ENCODE measurements at regions not wholly inside any gene's neighbourhood (a gene's known extent, or its start where the extent isn't known, plus 50 kb on each side); places are given as distances from the start of the nearest gene placed in this dataset.

- CTCF ChIA-PET = no interaction called here
- POLR2A ChIA-PET = no interaction called here
Observed at GRCh38 chr12:14270392-14270791, 95.1 kb upstream of the ATF7IP start.

GRCh38 chr12:14272956-14273912 is 92.2 kb upstream of the ATF7IP start:
- peaks cover 9% of the 10 kb centered on the region; the same call in 1 of the 3 replicates for H3K9me3 ChIP-seq
- CTCF ChIA-PET = interaction anchor here (1.4 kb wide), 1 partner anchor 17 kb away, joined by 3 read pairs; no protein-coding TSS in a partner anchor
- TF ChIP-seq MAZ (IDR thresholded peaks at IDR 0.05; ENCODE audit: borderline replicate concordance, low read depth, low read length) (no peak), PHF8 (IDR thresholded peaks at IDR 0.05; ENCODE audit: borderline replicate concordance, low read depth) (no peak), CBX8 (IDR thresholded peaks at IDR 0.05) (no peak), RCOR1 (IDR thresholded peaks at IDR 0.05; ENCODE audit: low read depth, low read length) (no peak), BHLHE40 (IDR thresholded peaks at IDR 0.05; ENCODE audit: low read depth, low read length) (no peak), ZSCAN20 (CRISPR knock-in tag; IDR thresholded peaks at IDR 0.05) (no peak), ZC3H11A (IDR thresholded peaks at IDR 0.05) (no peak), ZNF302 (CRISPR knock-in tag; IDR thresholded peaks at IDR 0.05) (no peak), CEBPB (IDR thresholded peaks at IDR 0.05) (no peak), NFE2L2 (conservative IDR thresholded peaks at IDR 0.05; ENCODE audit: low read length) (no peak), EHMT2 (IDR thresholded peaks at IDR 0.05; ENCODE audit: low read depth) (no peak)
- TF ChIP-seq, protein P1, sequence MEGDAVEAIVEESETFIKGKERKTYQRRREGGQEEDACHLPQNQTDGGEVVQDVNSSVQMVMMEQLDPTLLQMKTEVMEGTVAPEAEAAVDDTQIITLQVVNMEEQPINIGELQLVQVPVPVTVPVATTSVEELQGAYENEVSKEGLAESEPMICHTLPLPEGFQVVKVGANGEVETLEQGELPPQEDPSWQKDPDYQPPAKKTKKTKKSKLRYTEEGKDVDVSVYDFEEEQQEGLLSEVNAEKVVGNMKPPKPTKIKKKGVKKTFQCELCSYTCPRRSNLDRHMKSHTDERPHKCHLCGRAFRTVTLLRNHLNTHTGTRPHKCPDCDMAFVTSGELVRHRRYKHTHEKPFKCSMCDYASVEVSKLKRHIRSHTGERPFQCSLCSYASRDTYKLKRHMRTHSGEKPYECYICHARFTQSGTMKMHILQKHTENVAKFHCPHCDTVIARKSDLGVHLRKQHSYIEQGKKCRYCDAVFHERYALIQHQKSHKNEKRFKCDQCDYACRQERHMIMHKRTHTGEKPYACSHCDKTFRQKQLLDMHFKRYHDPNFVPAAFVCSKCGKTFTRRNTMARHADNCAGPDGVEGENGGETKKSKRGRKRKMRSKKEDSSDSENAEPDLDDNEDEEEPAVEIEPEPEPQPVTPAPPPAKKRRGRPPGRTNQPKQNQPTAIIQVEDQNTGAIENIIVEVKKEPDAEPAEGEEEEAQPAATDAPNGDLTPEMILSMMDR (IDR thresholded peaks at IDR 0.05) = no peak
- FAIRE-seq (no peak), DNase-seq (ENCODE audit: low read depth in 1 of 2, low spot score in 1 of 2) (no peak), ATAC-seq (no peak)
- POLR2A ChIA-PET = interaction anchor here (0.8 to 1.3 kb wide), 2 partner anchors 15 to 92 kb away, joined by 3 to 4 read pairs; partner anchors contain the start of gene ATF7IP
- no peaks in the 10 kb centered on the region for H3K4me1 ChIP-seq
- 45% methylated on average over 8 of the region's 8 CpGs for WGBS (ENCODE audit: missing lambda C conversion rate)
- H3K4me3 ChIP-seq = no peak overlapping the region
- no peak overlapping the region for H3K27ac ChIP-seq
- no peak overlapping the region for H3K4me2 ChIP-seq

More at GRCh38 chr12:14270392-14270791, 95.1 kb upstream of the ATF7IP start:
- no peak for FAIRE-seq
- Histone ChIP-seq H3K9me3 (0 out of 3 replicates have a peak, but pooled peaks cover 6% of the 10 kb centered on the region), H3K4me1 (no peaks in the 10 kb centered on the region), H3K27ac (no peak overlapping the region), H3K4me2 (no peak overlapping the region), H3K4me3 (no peak overlapping the region)
- no peak for TF ChIP-seq RARB (CRISPR knock-in tag; IDR thresholded peaks at IDR 0.05)
- TF ChIP-seq NR3C1 (IDR thresholded peaks at IDR 0.05) = no peak
- TF ChIP-seq SMC3 (IDR thresholded peaks at IDR 0.05) = no peak
- TF ChIP-seq RCOR1 (IDR thresholded peaks at IDR 0.05; ENCODE audit: low read depth, low read length) = no peak
- TF ChIP-seq, protein P2, sequence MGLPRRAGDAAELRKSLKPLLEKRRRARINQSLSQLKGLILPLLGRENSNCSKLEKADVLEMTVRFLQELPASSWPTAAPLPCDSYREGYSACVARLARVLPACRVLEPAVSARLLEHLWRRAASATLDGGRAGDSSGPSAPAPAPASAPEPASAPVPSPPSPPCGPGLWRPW (IDR thresholded peaks at IDR 0.05) = no peak
- TF ChIP-seq GATA3 (IDR thresholded peaks at IDR 0.05; ENCODE audit: borderline replicate concordance) = no peak
- no peak for TF ChIP-seq EP300 (IDR thresholded peaks at IDR 0.05)
- TF ChIP-seq HOXB13 (CRISPR knock-in tag; IDR thresholded peaks at IDR 0.05; ENCODE audit: low read depth) = no peak
- no peak for TF ChIP-seq ZNF302 (CRISPR knock-in tag; IDR thresholded peaks at IDR 0.05)
- TF ChIP-seq HDAC2 (IDR thresholded peaks at IDR 0.05) = no peak
- no peak for TF ChIP-seq ZSCAN20 (CRISPR knock-in tag; IDR thresholded peaks at IDR 0.05)
- no peak for TF ChIP-seq CBX2 (IDR thresholded peaks at IDR 0.05; ENCODE audit: borderline replicate concordance, low read depth)
- no peak for DNase-seq (ENCODE audit: low read depth in 1 of 2, low spot score in 1 of 2)
- ATAC-seq = no peak

DNA sequence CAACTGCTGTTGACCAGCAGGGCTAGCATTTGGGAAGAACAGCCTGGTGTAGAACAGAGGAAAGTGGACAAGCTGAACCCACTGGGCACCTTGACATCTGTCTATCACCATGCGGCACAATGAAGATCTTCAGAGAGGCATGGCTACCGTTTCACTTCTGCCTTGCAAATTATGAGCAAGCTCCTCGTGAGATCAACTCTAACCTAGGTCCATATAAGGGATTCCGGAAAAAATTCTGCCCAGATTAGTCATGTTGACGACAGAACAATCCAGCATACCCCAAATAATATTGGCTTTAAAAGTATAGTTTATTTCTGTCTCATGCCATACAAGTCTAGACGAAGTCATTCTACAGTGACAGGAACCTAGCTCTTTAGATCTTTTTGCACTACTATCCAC is 91.6 kb upstream of the ATF7IP start:
- ChIA-PET CTCF (interaction anchor here (0.7 to 1.4 kb wide), 2 partner anchors 18 to 798 kb away, joined by 3 to 4 read pairs; no protein-coding TSS in a partner anchor), POLR2A (interaction anchor here (1.3 kb wide), 1 partner anchor 92 kb away, joined by 3 read pairs; the partner anchor contains the start of gene ATF7IP)
- TF ChIP-seq PHF8 (IDR thresholded peaks at IDR 0.05; ENCODE audit: borderline replicate concordance, low read depth) (no peak), TFCP2L1 (CRISPR knock-in tag; IDR thresholded peaks at IDR 0.05) (no peak), ESRRA (IDR thresholded peaks at IDR 0.05; ENCODE audit: borderline replicate concordance, low read length) (no peak), FOXS1 (CRISPR knock-in tag; IDR thresholded peaks at IDR 0.05) (no peak), ZSCAN20 (CRISPR knock-in tag; IDR thresholded peaks at IDR 0.05) (no peak), SREBF2 (IDR thresholded peaks at IDR 0.05) (no peak), PBX3 (IDR thresholded peaks at IDR 0.05) (no peak)
- TF ChIP-seq, protein P3, sequence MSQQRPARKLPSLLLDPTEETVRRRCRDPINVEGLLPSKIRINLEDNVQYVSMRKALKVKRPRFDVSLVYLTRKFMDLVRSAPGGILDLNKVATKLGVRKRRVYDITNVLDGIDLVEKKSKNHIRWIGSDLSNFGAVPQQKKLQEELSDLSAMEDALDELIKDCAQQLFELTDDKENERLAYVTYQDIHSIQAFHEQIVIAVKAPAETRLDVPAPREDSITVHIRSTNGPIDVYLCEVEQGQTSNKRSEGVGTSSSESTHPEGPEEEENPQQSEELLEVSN (IDR thresholded peaks at IDR 0.05; ENCODE audit: borderline replicate concordance, low read depth) = no peak
- H3K4me3 ChIP-seq = no peak overlapping the region
- ATAC-seq (no peak), DNase-seq (ENCODE audit: low read depth in 1 of 2, low spot score in 1 of 2) (no peak), FAIRE-seq (no peak)
- H3K4me2 ChIP-seq = no peak overlapping the region
- no peak overlapping the region for H3K27ac ChIP-seq
- WGBS (ENCODE audit: missing lambda C conversion rate) = 61% methylated on average over 6 of the region's 6 CpGs
- H3K9me3 ChIP-seq = peaks cover 9% of the 10 kb centered on the region; the same call in 1 of the 3 replicates
- no peaks in the 10 kb centered on the region for H3K4me1 ChIP-seq
